ENCODE measurements at regions not wholly inside any gene's neighbourhood (a gene's known extent, or its start where the extent isn't known, plus 50 kb on each side); places are given as distances from the start of the nearest gene placed in this dataset.

DNA sequence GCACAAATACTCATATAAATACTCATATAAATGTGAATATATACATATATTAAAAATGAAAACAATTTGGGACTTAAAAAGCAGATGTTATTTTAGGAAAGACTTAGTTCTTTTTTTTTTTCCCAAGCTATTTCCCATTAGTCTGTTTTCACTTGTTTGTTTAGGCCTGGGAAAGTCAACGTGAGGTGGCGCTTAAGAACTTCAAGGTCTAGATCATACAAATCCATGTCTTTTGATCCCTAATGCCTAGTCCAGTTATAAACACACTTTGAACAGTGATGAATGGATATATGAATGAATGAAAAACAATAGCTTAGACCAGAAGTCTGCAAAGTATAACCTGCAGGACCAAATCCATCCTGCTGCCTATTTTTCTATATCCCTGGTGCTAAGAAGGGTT, 224.5 kb downstream of the CGGBP1 start:
- Histone ChIP-seq H3K27ac (ENCODE audit: insufficient read depth, low read length) (no peak overlapping the region), H3K9ac (ENCODE audit: insufficient read depth, low read length) (no peak overlapping the region), H3K9me3 (ENCODE audit: control insufficient read depth, insufficient read depth, low read depth, low read length) (no peaks in the 10 kb centered on the region), H3K36me3 (ENCODE audit: control insufficient read depth, insufficient read depth, low read length) (no peaks in the 10 kb centered on the region), H3K79me2 (ENCODE audit: control insufficient read depth, insufficient read depth, low read length) (no peaks in the 10 kb centered on the region), H4K20me1 (ENCODE audit: control insufficient read depth, extremely low read depth, insufficient read depth, low read length) (no peaks in the 10 kb centered on the region), H3K4me3 (replicated peaks in 1 of 4; ENCODE audit: control extremely low read depth in 1 of 4, insufficient read depth in 1 of 4, low read depth in 3 of 4, low read length in 4 of 4) (no peak overlapping the region), H3K4me2 (ENCODE audit: extremely low read depth, insufficient read depth, low read length) (no peak overlapping the region), H3K27me3 (ENCODE audit: control insufficient read depth, insufficient read depth, low read length) (no peaks in the 10 kb centered on the region), H3K4me1 (ENCODE audit: control insufficient read depth, extremely low read depth, insufficient read depth, low read length) (no peaks in the 10 kb centered on the region), H2AFZ (ENCODE audit: low read length) (no peak overlapping the region)
- TF ChIP-seq, protein P1, sequence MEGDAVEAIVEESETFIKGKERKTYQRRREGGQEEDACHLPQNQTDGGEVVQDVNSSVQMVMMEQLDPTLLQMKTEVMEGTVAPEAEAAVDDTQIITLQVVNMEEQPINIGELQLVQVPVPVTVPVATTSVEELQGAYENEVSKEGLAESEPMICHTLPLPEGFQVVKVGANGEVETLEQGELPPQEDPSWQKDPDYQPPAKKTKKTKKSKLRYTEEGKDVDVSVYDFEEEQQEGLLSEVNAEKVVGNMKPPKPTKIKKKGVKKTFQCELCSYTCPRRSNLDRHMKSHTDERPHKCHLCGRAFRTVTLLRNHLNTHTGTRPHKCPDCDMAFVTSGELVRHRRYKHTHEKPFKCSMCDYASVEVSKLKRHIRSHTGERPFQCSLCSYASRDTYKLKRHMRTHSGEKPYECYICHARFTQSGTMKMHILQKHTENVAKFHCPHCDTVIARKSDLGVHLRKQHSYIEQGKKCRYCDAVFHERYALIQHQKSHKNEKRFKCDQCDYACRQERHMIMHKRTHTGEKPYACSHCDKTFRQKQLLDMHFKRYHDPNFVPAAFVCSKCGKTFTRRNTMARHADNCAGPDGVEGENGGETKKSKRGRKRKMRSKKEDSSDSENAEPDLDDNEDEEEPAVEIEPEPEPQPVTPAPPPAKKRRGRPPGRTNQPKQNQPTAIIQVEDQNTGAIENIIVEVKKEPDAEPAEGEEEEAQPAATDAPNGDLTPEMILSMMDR (conservative IDR thresholded peaks at IDR 0.05 in 1 of 2, IDR thresholded peaks at IDR 0.05 in 1 of 2; ENCODE audit: low read depth in 1 of 2, low read length in 2 of 2) = no peak
- TF ChIP-seq EZH2 (IDR thresholded peaks at IDR 0.05; ENCODE audit: low read length, missing control alignments) = no peak
- DNase-seq (ENCODE audit: low read depth in 2 of 2) = no peak

DNA sequence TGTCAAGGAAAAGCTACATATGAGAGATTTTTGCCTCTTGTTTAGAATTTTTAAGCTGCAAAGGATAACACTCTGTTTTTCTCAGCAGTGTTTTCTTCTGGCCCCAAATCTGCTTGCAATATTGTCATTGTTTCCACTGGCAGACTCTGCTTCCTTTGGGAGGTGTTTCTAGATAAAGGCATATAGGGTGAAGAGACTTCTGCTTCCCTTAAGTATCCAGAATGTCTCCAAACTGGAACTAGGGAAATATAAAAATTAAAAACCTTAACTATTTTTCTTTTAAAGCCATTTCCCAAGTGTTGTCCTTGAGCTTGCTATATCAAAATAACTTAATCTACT, 225.8 kb downstream of the CGGBP1 start:
- H3K79me2 ChIP-seq (ENCODE audit: control insufficient read depth, insufficient read depth, low read length) = no peaks in the 10 kb centered on the region
- no peaks in the 10 kb centered on the region for H4K20me1 ChIP-seq (ENCODE audit: control insufficient read depth, extremely low read depth, insufficient read depth, low read length)
- H2AFZ ChIP-seq (ENCODE audit: low read length) = no peak overlapping the region
- TF ChIP-seq, protein P1 (conservative IDR thresholded peaks at IDR 0.05 in 1 of 2, IDR thresholded peaks at IDR 0.05 in 1 of 2; ENCODE audit: low read depth in 1 of 2, low read length in 2 of 2) = no peak
- no peak for TF ChIP-seq EZH2 (IDR thresholded peaks at IDR 0.05; ENCODE audit: low read length, missing control alignments)
- no peak overlapping the region for H3K4me3 ChIP-seq (replicated peaks in 1 of 4; ENCODE audit: control extremely low read depth in 1 of 4, insufficient read depth in 1 of 4, low read depth in 3 of 4, low read length in 4 of 4)
- H3K4me2 ChIP-seq (ENCODE audit: extremely low read depth, insufficient read depth, low read length) = no peak overlapping the region
- DNase-seq (ENCODE audit: low read depth in 2 of 2) = no peak
- H3K27me3 ChIP-seq (ENCODE audit: control insufficient read depth, insufficient read depth, low read length) = no peaks in the 10 kb centered on the region
- H3K9ac ChIP-seq (ENCODE audit: insufficient read depth, low read length) = no peak overlapping the region
- no peaks in the 10 kb centered on the region for H3K9me3 ChIP-seq (ENCODE audit: control insufficient read depth, insufficient read depth, low read depth, low read length)
- no peak overlapping the region for H3K27ac ChIP-seq (ENCODE audit: insufficient read depth, low read length)
- H3K36me3 ChIP-seq (ENCODE audit: control insufficient read depth, insufficient read depth, low read length) = no peaks in the 10 kb centered on the region
- no peaks in the 10 kb centered on the region for H3K4me1 ChIP-seq (ENCODE audit: control insufficient read depth, extremely low read depth, insufficient read depth, low read length)

DNA sequence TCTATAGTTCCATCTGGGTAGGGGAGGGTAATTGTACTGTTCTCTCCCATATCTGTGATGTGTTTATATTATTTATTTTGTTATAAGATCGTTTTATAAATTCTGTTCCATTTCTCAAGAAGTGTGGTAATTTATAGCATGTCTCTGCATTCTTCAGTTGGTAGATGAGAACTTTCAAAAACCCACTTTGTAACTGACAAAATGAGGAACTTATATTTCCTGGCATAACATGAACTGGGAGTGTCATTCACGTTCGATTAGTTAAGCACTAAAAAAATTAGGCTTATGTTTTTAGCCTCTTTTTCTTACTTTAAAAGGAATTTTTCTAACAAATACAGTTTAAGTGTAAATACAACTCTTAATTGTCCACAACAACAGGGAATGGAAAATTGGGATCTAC, 230.8 kb downstream of the CGGBP1 start:
- TF ChIP-seq EZH2 (IDR thresholded peaks at IDR 0.05; ENCODE audit: low read length, missing control alignments) = no peak
- TF ChIP-seq, protein P1 (conservative IDR thresholded peaks at IDR 0.05 in 1 of 2, IDR thresholded peaks at IDR 0.05 in 1 of 2; ENCODE audit: low read depth in 1 of 2, low read length in 2 of 2) = no peak
- no peak for DNase-seq (ENCODE audit: low read depth in 2 of 2)
- no peaks in the 10 kb centered on the region for H3K79me2 ChIP-seq (ENCODE audit: control insufficient read depth, insufficient read depth, low read length)
- no peak overlapping the region for H3K27ac ChIP-seq (ENCODE audit: insufficient read depth, low read length)
- H3K36me3 ChIP-seq (ENCODE audit: control insufficient read depth, insufficient read depth, low read length) = no peaks in the 10 kb centered on the region
- H3K9me3 ChIP-seq (ENCODE audit: control insufficient read depth, insufficient read depth, low read depth, low read length) = no peaks in the 10 kb centered on the region
- H3K4me2 ChIP-seq (ENCODE audit: extremely low read depth, insufficient read depth, low read length) = no peak overlapping the region
- H3K4me3 ChIP-seq (replicated peaks in 1 of 4; ENCODE audit: control extremely low read depth in 1 of 4, insufficient read depth in 1 of 4, low read depth in 3 of 4, low read length in 4 of 4) = no peak overlapping the region
- no peaks in the 10 kb centered on the region for H3K4me1 ChIP-seq (ENCODE audit: control insufficient read depth, extremely low read depth, insufficient read depth, low read length)
- no peak overlapping the region for H2AFZ ChIP-seq (ENCODE audit: low read length)
- no peaks in the 10 kb centered on the region for H4K20me1 ChIP-seq (ENCODE audit: control insufficient read depth, extremely low read depth, insufficient read depth, low read length)
- H3K27me3 ChIP-seq (ENCODE audit: control insufficient read depth, insufficient read depth, low read length) = no peaks in the 10 kb centered on the region
- H3K9ac ChIP-seq (ENCODE audit: insufficient read depth, low read length) = no peak overlapping the region

Data from fibroblast of lung (primary cell).